ENCODE measurements at regions not wholly inside any gene's neighbourhood (a gene's known extent, or its start where the extent isn't known, plus 50 kb on each side); places are given as distances from the start of the nearest gene placed in this dataset.

DNA sequence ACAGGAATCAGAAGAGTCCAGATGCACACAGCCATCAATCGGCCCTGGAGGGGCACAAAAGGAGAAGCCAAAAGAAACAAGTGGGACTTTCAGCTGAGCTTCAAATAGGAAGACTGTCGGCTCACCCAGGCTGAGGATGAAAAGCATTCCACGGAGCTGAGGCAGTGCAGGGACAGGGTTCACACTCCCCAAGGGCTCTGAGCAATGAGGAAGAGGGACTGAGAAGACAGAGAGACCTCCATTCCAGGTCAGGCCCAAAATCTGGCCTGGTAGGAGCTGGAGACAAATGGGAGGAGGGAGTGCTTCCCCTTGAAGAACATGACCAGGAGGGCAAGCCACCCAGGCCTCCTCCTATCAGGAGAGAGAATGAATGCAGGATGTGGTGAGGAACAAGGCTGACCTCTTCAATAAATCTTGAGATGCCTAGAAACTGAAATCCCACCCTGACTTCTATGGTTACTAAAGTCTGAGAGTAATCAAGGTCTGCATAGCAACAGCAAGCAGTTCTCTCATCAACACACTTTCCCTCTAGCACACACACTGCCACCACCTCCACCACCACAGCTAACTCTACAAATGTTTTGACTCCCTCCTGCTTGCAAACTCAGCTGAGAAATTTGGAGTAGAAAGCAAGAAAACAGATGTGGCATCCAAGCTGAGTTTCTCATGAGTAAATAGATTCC, 434.4 kb downstream of the TNS1 start:
- Histone ChIP-seq H3K36me3 (ENCODE audit: insufficient read depth, low read length) (no peaks in the 10 kb centered on the region), H3K9ac (ENCODE audit: low read depth, low read length) (no peak overlapping the region), H3K9me3 (ENCODE audit: control insufficient read depth, insufficient read depth, low read length) (no peaks in the 10 kb centered on the region), H3K4me1 (ENCODE audit: insufficient read depth, low read length) (no peaks in the 10 kb centered on the region)

DNA sequence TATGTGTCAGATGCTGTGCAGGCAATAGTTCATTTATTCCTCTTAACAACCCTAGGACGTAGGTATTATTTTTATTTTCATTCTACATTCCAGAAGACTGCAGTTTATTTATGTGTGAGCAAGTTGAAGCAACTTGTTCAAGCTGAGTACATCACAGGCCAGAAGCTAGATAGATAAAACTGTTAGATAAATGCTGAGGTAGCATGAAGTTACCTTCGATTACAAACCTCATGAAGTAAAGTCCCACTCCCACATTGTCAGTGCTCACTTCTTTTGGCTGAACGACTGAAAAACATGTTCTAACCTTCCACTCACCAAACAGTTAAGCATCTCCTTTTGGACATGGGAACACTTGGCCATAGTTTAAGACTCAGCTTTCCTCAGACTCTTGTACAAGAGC, 439.2 kb downstream of the TNS1 start:
- Histone ChIP-seq H3K9ac (ENCODE audit: low read depth, low read length) (no peak overlapping the region), H3K36me3 (ENCODE audit: insufficient read depth, low read length) (no peaks in the 10 kb centered on the region), H3K9me3 (ENCODE audit: control insufficient read depth, insufficient read depth, low read length) (peaks cover 4% of the 10 kb centered on the region), H3K4me1 (ENCODE audit: insufficient read depth, low read length) (no peaks in the 10 kb centered on the region)

DNA sequence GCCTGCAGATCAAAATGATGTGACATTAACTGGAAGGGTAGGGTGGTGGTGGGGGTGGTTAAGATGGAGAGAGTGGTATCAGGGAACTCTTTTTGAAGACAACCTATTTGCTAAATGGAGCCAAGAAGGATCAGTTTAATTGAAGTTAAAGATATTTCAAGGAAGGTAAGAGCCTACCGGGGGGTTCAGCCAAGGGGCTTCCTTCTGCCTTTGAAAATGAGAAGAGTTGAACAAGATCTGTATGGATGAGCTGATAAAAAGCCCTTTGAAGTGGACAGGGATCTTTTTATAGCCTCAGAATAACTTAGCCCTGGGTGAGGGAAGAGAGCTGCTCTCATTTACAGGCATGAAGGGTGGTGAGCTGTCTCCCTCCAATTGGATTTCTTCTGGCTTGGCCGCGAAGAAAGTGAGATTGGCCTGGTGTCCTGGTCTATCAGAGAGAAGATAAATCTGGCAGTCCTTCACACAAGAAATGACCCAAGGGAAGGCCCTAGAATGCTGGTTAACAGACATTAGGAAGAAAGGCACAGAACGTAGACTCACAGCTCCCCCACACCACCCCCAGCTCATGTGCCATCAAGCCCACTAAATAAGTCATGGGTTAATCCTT, 439.8 kb downstream of the TNS1 start:
- no peaks in the 10 kb centered on the region for H3K36me3 ChIP-seq (ENCODE audit: insufficient read depth, low read length)
- no peak overlapping the region for H3K9ac ChIP-seq (ENCODE audit: low read depth, low read length)
- peaks cover 4% of the 10 kb centered on the region for H3K9me3 ChIP-seq (ENCODE audit: control insufficient read depth, insufficient read depth, low read length)
- H3K4me1 ChIP-seq (ENCODE audit: insufficient read depth, low read length) = no peaks in the 10 kb centered on the region

DNA sequence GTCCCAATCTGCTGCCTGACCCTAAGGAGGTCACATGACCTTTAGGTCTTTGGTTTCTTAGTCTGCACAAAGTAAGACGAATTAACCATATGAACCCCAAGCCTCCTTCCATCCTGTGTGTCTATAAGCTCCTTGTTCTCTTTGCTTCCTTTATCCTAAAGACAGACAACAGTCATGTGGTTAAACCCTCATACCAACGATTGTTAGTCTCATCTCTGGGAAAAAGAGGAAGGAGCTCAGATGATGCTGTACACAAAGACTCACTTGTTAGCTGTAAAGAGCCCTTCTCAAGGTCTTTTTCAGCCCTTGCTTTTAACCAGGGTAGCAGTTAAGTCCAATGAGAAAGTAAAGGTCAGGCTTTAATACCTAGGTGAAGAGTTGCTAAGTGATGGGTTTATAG, 443.7 kb downstream of the TNS1 start:
- Histone ChIP-seq H3K4me1 (ENCODE audit: insufficient read depth, low read length) (peaks cover 8% of the 10 kb centered on the region), H3K36me3 (ENCODE audit: insufficient read depth, low read length) (no peaks in the 10 kb centered on the region), H3K9me3 (ENCODE audit: control insufficient read depth, insufficient read depth, low read length) (peaks cover 4% of the 10 kb centered on the region), H3K9ac (ENCODE audit: low read depth, low read length) (no peak overlapping the region)

DNA sequence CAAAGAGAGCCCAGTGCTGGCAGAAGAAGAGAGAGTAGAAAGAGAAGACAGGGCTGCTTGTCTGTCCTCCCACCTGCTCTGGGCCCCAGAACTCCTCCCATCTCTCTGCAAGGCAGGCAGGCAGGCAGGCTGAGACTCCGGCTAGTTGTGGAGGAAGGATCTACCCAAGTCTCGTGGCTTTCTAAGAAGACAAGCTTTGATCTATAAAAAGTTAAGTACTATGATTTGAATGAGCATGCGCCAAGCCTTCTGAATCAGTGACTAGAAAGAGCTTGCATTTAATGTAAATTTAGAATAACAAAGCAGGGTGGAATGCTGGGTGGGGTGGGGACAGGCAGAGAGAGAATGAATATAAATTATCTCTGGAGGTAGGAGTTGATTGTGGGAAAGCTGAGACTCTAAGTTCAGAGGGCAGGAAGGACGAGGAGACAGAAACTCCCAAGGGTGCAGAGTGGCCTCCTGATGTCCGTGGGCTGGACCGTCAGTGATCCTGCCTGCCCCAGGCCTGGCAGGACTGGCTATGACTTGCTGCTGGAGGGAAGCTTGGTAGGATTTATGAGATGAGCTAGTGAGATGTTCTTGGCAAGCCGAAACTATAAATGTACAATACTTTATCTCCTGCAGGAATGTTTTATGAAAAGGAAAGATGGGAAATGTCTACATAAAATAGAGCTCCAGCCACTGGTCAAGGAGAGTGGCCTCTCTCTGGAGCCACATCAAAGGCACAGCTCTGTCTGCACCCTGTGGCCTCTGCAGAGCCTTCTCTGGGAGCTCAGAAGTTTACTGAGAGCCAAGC, 447.5 kb downstream of the TNS1 start:
- peaks cover 36% of the 10 kb centered on the region for H3K4me1 ChIP-seq (ENCODE audit: insufficient read depth, low read length)
- no peaks in the 10 kb centered on the region for H3K9me3 ChIP-seq (ENCODE audit: control insufficient read depth, insufficient read depth, low read length)
- H3K9ac ChIP-seq (ENCODE audit: low read depth, low read length) = no peak overlapping the region
- H3K36me3 ChIP-seq (ENCODE audit: insufficient read depth, low read length) = no peaks in the 10 kb centered on the region

DNA sequence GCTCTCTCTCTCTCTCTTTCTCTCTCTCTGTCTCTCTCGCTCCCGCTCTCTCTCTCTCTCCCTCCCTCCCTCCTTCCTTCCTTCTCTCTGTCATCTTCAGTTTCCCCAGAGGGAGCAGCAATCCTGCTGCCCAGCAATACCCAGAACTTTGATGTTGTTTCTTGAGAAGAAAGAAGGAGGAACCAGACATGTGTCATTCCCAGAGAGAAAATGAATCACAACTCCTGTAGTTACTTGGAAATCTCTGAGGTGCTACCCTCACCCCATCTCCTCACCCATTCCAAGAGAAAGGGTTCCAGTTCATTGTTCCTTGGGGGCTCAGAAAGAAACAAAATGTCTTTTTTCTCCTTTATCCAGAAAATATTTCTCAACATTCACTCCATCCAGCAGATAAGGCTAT, 449.1 kb downstream of the TNS1 start:
- H3K4me1 ChIP-seq (ENCODE audit: insufficient read depth, low read length) = peaks cover 36% of the 10 kb centered on the region
- no peaks in the 10 kb centered on the region for H3K36me3 ChIP-seq (ENCODE audit: insufficient read depth, low read length)
- H3K9me3 ChIP-seq (ENCODE audit: control insufficient read depth, insufficient read depth, low read length) = no peaks in the 10 kb centered on the region
- no peak overlapping the region for H3K9ac ChIP-seq (ENCODE audit: low read depth, low read length)

DNA sequence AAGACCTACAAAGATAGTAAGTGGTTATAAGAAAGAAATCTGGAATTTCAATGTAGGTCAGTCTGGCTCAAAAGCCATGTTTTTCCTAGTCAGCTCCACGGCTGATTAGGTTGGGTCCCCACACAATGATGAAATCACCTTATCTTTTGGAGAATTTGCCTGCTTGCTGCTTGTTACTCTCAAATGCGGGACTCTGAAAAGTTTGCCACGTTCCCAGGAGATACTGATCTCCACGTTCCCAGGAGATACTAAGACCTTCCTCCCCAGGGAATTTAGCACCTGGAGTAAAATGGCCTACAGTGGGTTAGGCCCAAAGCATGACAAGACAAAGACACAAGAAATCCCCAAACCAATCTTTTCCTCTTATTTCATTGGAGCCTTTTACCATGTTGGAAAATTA, 449.6 kb downstream of the TNS1 start:
- H3K9me3 ChIP-seq (ENCODE audit: control insufficient read depth, insufficient read depth, low read length) = no peaks in the 10 kb centered on the region
- no peak overlapping the region for H3K9ac ChIP-seq (ENCODE audit: low read depth, low read length)
- peaks cover 36% of the 10 kb centered on the region for H3K4me1 ChIP-seq (ENCODE audit: insufficient read depth, low read length)
- H3K36me3 ChIP-seq (ENCODE audit: insufficient read depth, low read length) = no peaks in the 10 kb centered on the region

DNA sequence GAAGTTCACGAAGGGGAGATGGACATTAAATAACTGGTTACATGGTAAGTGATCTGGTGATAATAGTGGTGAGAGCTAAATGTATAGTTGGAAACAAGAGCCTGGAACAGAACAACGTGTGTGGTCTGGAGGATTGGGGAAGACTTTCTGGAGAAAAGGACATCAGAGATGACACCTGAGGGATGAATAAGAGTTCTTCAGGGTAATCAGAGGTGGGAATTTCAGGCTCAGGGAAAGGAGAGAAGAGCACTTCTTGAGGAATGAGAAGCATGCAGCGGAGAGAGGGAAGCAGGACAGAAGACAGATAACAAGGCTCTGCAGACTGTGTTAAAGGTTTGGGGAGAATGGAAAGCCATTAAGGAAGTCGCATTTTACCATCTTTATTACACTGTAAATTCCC, 450.7 kb downstream of the TNS1 start:
- Histone ChIP-seq H3K9me3 (ENCODE audit: control insufficient read depth, insufficient read depth, low read length) (0 out of 2 replicates have a peak, but pooled peaks cover 1% of the 10 kb centered on the region), H3K36me3 (ENCODE audit: insufficient read depth, low read length) (no peaks in the 10 kb centered on the region), H3K4me1 (ENCODE audit: insufficient read depth, low read length) (peaks cover 36% of the 10 kb centered on the region), H3K9ac (ENCODE audit: low read depth, low read length) (no peak overlapping the region)

DNA sequence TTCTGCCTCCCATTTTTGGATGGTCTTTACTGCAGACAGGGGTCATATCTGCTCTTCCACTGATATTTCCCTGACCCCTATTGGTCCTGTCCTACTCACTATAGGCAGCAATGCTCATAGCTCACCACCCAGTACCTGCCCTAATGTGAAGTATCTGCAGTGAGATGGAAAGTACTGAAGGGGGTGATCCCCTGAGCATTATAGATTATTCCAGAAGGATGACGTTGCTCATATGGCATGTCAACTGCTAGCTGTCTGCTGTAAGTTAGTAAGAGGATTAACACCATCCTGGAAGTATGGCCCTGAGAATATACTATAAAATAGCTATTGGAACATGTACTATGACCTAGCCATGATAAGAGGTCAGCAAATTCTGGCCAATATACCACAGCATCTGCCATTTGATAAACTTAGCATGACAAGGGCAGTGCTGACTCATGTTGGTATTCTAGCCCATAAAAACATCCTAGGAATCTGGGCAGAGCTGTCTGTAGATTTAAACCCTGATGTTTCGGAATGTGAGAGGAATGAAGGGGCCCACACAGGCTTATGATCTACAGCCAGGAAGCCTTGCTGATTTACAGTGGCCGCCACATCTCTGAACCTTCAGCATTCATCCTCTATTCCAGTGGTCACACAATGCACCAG, 451.4 kb downstream of the TNS1 start:
- H3K4me1 ChIP-seq (ENCODE audit: insufficient read depth, low read length) = peaks cover 36% of the 10 kb centered on the region
- H3K9me3 ChIP-seq (ENCODE audit: control insufficient read depth, insufficient read depth, low read length) = peaks cover 7% of the 10 kb centered on the region; the same call in 1 of the 2 replicates
- no peaks in the 10 kb centered on the region for H3K36me3 ChIP-seq (ENCODE audit: insufficient read depth, low read length)
- no peak overlapping the region for H3K9ac ChIP-seq (ENCODE audit: low read depth, low read length)

DNA sequence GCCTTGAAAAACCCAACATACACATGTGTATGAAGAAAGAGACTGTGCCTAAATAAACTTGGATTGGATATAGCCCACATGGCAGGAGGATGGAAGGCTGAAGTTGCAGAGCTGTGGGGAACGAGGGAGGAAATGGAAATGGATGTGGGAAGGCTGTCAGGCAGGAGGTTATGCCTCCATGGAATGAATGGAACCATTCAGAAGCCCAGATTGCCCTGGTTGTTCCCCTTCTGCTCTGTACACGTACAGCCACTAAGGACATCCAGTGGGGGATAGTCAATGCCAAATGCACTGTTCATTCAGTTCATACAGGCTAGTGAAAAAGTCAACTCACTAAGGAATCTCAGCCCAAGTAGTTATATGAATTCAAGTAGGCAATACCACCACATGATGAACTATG, 463.7 kb downstream of the TNS1 start:
- Histone ChIP-seq H3K9me3 (ENCODE audit: control insufficient read depth, insufficient read depth, low read length) (no peaks in the 10 kb centered on the region), H3K4me1 (ENCODE audit: insufficient read depth, low read length) (no peaks in the 10 kb centered on the region), H3K9ac (ENCODE audit: low read depth, low read length) (no peak overlapping the region), H3K36me3 (ENCODE audit: insufficient read depth, low read length) (no peaks in the 10 kb centered on the region)

DNA sequence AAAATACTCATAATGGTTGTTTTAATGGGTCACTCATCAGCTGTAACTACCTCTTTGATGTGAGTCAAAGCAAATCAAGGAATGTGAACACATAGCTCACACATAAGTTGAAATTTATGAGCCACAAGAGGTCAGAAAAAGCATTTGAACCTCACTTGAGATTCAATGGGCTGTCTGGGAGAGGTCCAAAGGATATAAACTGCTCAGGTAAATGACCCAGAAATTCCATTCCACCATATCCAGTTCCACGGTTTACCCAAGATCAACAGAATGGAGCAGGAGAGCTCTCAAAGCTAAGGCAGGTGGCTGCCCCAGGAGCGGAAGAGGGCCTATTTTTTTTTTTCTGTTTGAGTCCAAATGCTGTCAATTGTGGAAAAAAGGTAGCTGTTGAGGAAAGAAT, 464.1 kb downstream of the TNS1 start:
- no peaks in the 10 kb centered on the region for H3K36me3 ChIP-seq (ENCODE audit: insufficient read depth, low read length)

DNA sequence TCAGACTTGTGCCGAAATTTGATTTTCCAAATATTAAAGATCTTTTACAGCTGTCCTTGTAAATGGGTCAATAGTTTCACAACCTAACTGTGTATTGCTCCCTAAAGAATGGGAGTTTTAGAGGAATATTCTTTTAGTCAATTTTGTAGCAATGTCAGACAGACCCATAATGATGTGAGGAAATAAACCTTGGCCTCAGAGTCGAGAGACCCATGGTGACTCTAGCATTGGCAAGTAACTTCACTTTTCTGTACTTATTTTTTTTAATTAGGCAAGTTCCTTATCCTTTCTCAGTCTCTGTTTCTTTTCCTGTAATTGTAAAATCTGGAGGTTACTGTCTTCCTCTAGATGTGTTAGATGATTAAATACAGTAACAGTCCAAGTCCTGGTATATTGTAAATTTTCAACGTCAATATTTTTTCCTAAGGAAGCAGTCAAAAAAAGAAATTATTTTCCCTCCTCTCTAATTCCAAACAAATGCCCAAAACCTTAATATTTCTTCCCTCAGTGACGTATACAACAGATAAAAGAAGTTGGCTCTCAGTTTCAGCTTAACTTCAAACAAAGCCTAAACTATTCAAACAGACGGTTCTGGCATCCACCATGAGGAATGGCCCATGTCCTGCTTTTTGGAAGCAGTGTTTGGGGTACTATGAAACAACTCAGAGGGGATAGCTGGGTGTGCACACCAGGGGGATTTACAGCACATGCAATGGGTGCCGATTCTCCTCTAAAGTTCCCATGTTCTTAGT, 466.7 kb downstream of the TNS1 start:
- Histone ChIP-seq H3K36me3 (ENCODE audit: insufficient read depth, low read length) (no peaks in the 10 kb centered on the region), H3K4me1 (ENCODE audit: insufficient read depth, low read length) (no peaks in the 10 kb centered on the region), H3K9ac (ENCODE audit: low read depth, low read length) (no peak overlapping the region), H3K9me3 (ENCODE audit: control insufficient read depth, insufficient read depth, low read length) (no peaks in the 10 kb centered on the region)

More for the DNA sequence above, 464.1 kb downstream of the TNS1 start:
- no peaks in the 10 kb centered on the region for H3K4me1 ChIP-seq (ENCODE audit: insufficient read depth, low read length)
- no peak overlapping the region for H3K9ac ChIP-seq (ENCODE audit: low read depth, low read length)
- no peaks in the 10 kb centered on the region for H3K9me3 ChIP-seq (ENCODE audit: control insufficient read depth, insufficient read depth, low read length)

DNA sequence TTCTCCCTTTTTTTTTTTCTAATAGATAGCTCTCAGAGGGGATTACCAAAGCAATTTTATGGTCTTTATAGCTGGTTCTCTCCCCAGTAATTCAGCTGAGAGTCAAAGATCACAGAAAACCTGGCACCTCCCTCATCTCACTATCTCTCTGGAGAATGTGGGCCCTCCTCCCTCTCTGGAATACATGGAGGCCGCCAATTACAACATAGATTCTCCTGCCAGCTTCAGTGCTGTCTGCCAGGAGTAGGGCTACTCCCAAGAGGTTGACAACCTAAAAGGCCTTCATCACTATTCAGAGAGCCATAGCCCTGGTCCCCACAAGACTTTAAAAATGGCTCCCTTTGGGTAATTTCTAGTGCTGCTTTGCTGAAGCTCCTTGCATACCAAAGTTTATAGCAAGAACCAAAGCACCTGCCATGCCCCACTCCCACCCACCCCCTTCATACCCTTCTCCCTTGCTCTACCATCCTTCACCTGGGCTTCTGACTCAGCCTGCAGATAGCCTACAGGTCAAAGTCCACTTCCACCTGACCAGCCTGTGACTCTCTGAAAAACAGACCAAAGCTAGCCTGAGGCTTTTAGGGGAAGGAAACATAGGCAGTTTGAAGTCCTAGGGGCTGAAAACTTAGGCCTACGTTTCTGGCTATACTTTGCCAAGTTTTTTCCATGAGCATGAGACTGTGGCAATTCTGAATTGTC, 472.3 kb downstream of the TNS1 start:
- Histone ChIP-seq H3K4me1 (ENCODE audit: insufficient read depth, low read length) (no peaks in the 10 kb centered on the region), H3K9ac (ENCODE audit: low read depth, low read length) (no peak overlapping the region), H3K9me3 (ENCODE audit: control insufficient read depth, insufficient read depth, low read length) (no peaks in the 10 kb centered on the region), H3K36me3 (ENCODE audit: insufficient read depth, low read length) (no peaks in the 10 kb centered on the region)
